ENCODE measurements at regions not wholly inside any gene's neighbourhood (a gene's known extent, or its start where the extent isn't known, plus 50 kb on each side); places are given as distances from the start of the nearest gene placed in this dataset.

DNA sequence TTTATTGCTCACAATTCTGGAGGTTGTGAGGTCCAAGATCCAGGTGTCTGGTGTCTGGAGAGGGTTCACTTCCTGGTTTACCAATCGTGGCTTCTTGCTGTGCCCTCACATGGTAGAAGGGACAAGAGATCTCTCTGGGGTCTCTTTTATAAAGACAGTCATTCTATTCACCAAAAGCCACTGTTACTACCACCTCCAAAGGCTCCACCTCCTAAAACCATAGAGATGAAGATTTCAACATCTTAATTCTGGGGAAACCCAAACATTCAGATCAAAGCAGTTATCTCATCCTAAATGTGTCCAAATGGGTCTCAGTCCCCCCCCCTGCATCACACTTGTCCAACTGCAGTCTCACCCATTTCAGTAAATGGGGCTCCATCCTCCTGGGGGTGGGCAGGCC is 132.9 kb upstream of the XYLT1 start:
- no peaks in the 10 kb centered on the region for H3K9me3 ChIP-seq (ENCODE audit: control insufficient read depth, insufficient read depth, low read depth, low read length)
- H3K36me3 ChIP-seq (ENCODE audit: control insufficient read depth in 2 of 2, insufficient read depth in 1 of 2, low read length in 2 of 2) = no peaks in the 10 kb centered on the region
- H3K4me1 ChIP-seq (ENCODE audit: control insufficient read depth, insufficient read depth, low read length) = no peaks in the 10 kb centered on the region
- H3K27ac ChIP-seq (ENCODE audit: extremely low read depth, low read depth, low read length) = no peak overlapping the region
- CTCF ChIA-PET = interaction anchor here (0.7 kb wide), 1 partner anchor 25 kb away, joined by 5 read pairs; no protein-coding TSS in a partner anchor
- H3K4me3 ChIP-seq (ENCODE audit: low read depth, low read length) = no peak overlapping the region
- TF ChIP-seq GLI4 (tag by site-specific recombination; IDR thresholded peaks at IDR 0.05) = no peak
- POLR2A ChIA-PET = no interaction called here

DNA sequence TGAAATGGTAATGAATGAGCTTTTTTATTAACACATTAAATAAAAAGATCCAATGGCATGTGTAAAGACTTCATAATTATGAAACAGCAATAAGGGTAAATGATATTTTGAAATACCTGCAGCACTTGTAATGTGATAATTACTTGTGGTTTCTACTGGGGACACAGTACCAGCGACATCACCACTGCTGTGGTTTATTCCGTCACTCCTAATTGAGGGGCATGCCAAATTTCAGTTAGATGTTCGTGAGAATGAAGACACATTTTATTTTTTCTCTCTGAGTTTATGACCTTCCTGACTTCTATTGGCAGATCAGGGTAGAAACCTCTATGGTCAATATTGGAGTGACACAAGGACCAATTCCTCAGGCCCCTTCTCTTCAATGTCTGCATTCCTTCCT is 131.9 kb upstream of the XYLT1 start:
- Histone ChIP-seq H3K4me3 (ENCODE audit: low read depth, low read length) (no peak overlapping the region), H3K9me3 (ENCODE audit: control insufficient read depth, insufficient read depth, low read depth, low read length) (no peaks in the 10 kb centered on the region), H3K36me3 (ENCODE audit: control insufficient read depth in 2 of 2, insufficient read depth in 1 of 2, low read length in 2 of 2) (no peaks in the 10 kb centered on the region), H3K4me1 (ENCODE audit: control insufficient read depth, insufficient read depth, low read length) (no peaks in the 10 kb centered on the region), H3K27ac (ENCODE audit: extremely low read depth, low read depth, low read length) (no peak overlapping the region)
- POLR2A ChIA-PET = no interaction called here
- TF ChIP-seq BCL11A (tag by site-specific recombination; IDR thresholded peaks at IDR 0.05; ENCODE audit: low read depth) (no peak), ZNF48 (tag by site-specific recombination; IDR thresholded peaks at IDR 0.05) (no peak), ZNF324 (tag by site-specific recombination; IDR thresholded peaks at IDR 0.05) (no peak), ZNF624 (tag by site-specific recombination; IDR thresholded peaks at IDR 0.05) (no peak), ZNF501 (tag by site-specific recombination; IDR thresholded peaks at IDR 0.05) (no peak), ZNF548 (tag by site-specific recombination; IDR thresholded peaks at IDR 0.05) (no peak), ZNF211 (tag by site-specific recombination; IDR thresholded peaks at IDR 0.05; ENCODE audit: low read depth) (no peak), ZNF16 (tag by site-specific recombination; IDR thresholded peaks at IDR 0.05; ENCODE audit: low read depth) (no peak)
- CTCF ChIA-PET = interaction anchor here (0.7 kb wide), 1 partner anchor 217 kb away, joined by 4 read pairs; no protein-coding TSS in a partner anchor

DNA sequence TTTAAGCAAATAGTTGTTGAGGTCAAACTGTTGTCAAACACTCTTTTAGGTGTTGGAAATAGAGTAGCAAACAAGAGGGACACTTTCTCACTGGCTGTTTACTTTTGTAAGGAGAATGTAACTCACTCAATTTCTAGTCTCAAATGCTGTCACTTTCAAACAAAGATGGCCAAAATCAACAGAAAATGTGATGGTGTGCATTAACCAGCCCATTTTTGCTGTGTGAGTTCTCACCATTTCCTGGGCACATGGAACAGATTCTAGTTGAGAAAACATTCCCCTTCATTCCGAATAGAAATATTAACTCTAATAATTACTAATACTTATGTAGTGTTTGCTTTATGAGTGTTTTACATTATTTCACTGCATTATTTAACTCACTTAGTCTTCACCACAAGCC is 128.2 kb upstream of the XYLT1 start:
- CTCF ChIA-PET = interaction anchor here (0.6 kb wide), 1 partner anchor 786 kb away, joined by 3 read pairs; no protein-coding TSS in a partner anchor
- POLR2A ChIA-PET = no interaction called here
- Histone ChIP-seq H3K9me3 (ENCODE audit: control insufficient read depth, insufficient read depth, low read depth, low read length) (no peaks in the 10 kb centered on the region), H3K4me1 (ENCODE audit: control insufficient read depth, insufficient read depth, low read length) (no peaks in the 10 kb centered on the region), H3K4me3 (ENCODE audit: low read depth, low read length) (no peak overlapping the region), H3K27ac (ENCODE audit: extremely low read depth, low read depth, low read length) (no peak overlapping the region), H3K36me3 (ENCODE audit: control insufficient read depth in 2 of 2, insufficient read depth in 1 of 2, low read length in 2 of 2) (no peaks in the 10 kb centered on the region)
- TF ChIP-seq ZNF677 (tag by site-specific recombination; IDR thresholded peaks at IDR 0.05) (no peak), SP7 (tag by site-specific recombination; IDR thresholded peaks at IDR 0.05) (no peak), ZNF610 (tag by site-specific recombination; IDR thresholded peaks at IDR 0.05; ENCODE audit: borderline replicate concordance) (no peak), BCL11A (tag by site-specific recombination; IDR thresholded peaks at IDR 0.05; ENCODE audit: low read depth) (no peak), ZNF184 (tag by site-specific recombination; IDR thresholded peaks at IDR 0.05) (no peak)
- TF ChIP-seq, protein P1, sequence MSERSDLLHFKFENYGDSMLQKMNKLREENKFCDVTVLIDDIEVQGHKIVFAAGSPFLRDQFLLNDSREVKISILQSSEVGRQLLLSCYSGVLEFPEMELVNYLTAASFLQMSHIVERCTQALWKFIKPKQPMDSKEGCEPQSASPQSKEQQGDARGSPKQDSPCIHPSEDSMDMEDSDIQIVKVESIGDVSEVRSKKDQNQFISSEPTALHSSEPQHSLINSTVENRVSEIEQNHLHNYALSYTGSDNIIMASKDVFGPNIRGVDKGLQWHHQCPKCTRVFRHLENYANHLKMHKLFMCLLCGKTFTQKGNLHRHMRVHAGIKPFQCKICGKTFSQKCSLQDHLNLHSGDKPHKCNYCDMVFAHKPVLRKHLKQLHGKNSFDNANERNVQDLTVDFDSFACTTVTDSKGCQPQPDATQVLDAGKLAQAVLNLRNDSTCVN (tag by site-specific recombination; optimal IDR thresholded peaks at IDR 0.05) = no peak

DNA sequence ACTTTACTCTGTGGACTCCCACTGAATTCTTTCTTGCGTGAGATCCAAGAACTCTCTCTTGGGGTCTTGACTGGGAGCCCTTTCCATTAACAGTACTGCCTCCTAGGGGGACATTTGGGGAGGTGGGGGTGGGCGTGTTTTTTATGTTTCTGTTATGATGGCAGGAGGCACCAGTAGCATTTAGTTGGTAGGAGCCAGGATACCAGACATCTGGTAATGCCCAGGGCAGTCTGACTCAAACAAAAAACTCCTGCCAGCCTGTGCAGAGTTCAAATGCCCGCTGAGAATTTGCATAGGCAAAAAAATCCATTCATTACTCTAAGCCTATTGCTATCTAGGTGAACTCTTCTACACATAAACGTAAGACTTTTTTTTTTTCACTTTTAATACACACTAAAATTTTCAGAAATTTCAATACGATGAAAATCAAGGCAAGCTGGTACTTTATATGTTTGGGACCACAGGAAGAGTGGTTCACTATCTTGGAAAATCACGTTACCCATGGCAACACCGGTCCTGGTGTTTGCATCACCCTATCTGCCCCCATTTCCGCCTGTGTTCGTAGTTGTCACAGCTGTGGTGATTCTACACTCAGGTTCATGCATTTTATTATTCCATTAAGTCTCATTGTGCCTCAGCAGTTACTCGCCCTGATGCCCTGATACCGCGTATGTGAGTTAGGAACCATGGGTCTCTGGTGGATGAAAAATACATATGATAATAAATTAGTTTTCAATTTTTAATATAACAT is 121.1 kb upstream of the XYLT1 start:
- TF ChIP-seq, protein P2, sequence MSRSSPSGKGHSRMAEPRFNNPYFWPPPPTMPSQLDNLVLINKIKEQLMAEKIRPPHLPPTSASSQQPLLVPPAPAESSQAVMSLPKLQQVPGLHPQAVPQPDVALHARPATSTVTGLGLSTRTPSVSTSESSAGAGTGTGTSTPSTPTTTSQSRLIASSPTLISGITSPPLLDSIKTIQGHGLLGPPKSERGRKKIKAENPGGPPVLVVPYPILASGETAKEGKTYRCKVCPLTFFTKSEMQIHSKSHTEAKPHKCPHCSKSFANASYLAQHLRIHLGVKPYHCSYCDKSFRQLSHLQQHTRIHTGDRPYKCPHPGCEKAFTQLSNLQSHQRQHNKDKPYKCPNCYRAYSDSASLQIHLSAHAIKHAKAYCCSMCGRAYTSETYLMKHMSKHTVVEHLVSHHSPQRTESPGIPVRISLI (tag by site-specific recombination; IDR thresholded peaks at IDR 0.05) = no peak
- no peak for TF ChIP-seq SP3 (tag by site-specific recombination; IDR thresholded peaks at IDR 0.05)
- TF ChIP-seq ZFP41 (tag by site-specific recombination; IDR thresholded peaks at IDR 0.05; ENCODE audit: borderline replicate concordance) = no peak
- TF ChIP-seq ZNF530 (tag by site-specific recombination; IDR thresholded peaks at IDR 0.05; ENCODE audit: low read depth) = no peak
- H3K36me3 ChIP-seq (ENCODE audit: control insufficient read depth in 2 of 2, insufficient read depth in 1 of 2, low read length in 2 of 2) = no peaks in the 10 kb centered on the region
- no peak overlapping the region for H3K4me3 ChIP-seq (ENCODE audit: low read depth, low read length)
- CTCF ChIA-PET = no interaction called here
- POLR2A ChIA-PET = no interaction called here
- no peaks in the 10 kb centered on the region for H3K4me1 ChIP-seq (ENCODE audit: control insufficient read depth, insufficient read depth, low read length)
- no peak overlapping the region for H3K27ac ChIP-seq (ENCODE audit: extremely low read depth, low read depth, low read length)
- no peaks in the 10 kb centered on the region for H3K9me3 ChIP-seq (ENCODE audit: control insufficient read depth, insufficient read depth, low read depth, low read length)
